ENCODE measurements at regions not wholly inside any gene's neighbourhood (a gene's known extent, or its start where the extent isn't known, plus 50 kb on each side); places are given as distances from the start of the nearest gene placed in this dataset.
"Not testable (repeated sequence)": the region's sequence is repeated elsewhere in the genome, so short reads cannot be mapped to it uniquely, and the experiment has no call there.

- ATAC-seq (no peak), DNase-seq (no peak)
- Mint-ChIP-seq H3K4me3 (no peak overlapping the region), H3K36me3 (ENCODE audit: low read depth) (no peaks in the 10 kb centered on the region), H3K4me1 (no peaks in the 10 kb centered on the region), H3K27me3 (peaks cover 10% of the 10 kb centered on the region), H3K27ac (no peak overlapping the region)
- no peaks in the 10 kb centered on the region for H3K9me3 ChIP-seq (ENCODE audit: control insufficient read depth, low read length, poor library complexity, severe bottlenecking)
Observed at GRCh38 chr10:120788771-120789170, 62.4 kb upstream of the WDR11 start.

GRCh38 chr10:120789303-120790203 lies 61.6 kb upstream of the WDR11 start:
- H3K27ac Mint-ChIP-seq: no peak overlapping the region
- H3K36me3 Mint-ChIP-seq (ENCODE audit: low read depth): no peaks in the 10 kb centered on the region
- DNase-seq (no peak), ATAC-seq (no peak)
- peaks cover 15% of the 10 kb centered on the region for H3K27me3 Mint-ChIP-seq
- no peaks in the 10 kb centered on the region for H3K9me3 ChIP-seq (ENCODE audit: control insufficient read depth, low read length, poor library complexity, severe bottlenecking)
- H3K4me3 Mint-ChIP-seq: no peak overlapping the region
- no peaks in the 10 kb centered on the region for H3K4me1 Mint-ChIP-seq

GRCh38 chr10:120791316-120791715 lies 59.8 kb upstream of the WDR11 start:
- Mint-ChIP-seq H3K27me3 (peaks cover 20% of the 10 kb centered on the region), H3K4me1 (no peaks in the 10 kb centered on the region), H3K27ac (no peak overlapping the region), H3K36me3 (ENCODE audit: low read depth) (no peaks in the 10 kb centered on the region), H3K4me3 (no peak overlapping the region)
- DNase-seq: no peak
- ATAC-seq: no peak
- H3K9me3 ChIP-seq (ENCODE audit: control insufficient read depth, low read length, poor library complexity, severe bottlenecking): no peaks in the 10 kb centered on the region

- H3K36me3 Mint-ChIP-seq (ENCODE audit: low read depth): no peaks in the 10 kb centered on the region
- no peaks in the 10 kb centered on the region for H3K9me3 ChIP-seq (ENCODE audit: control insufficient read depth, low read length, poor library complexity, severe bottlenecking)
- no peaks in the 10 kb centered on the region for H3K4me1 Mint-ChIP-seq
- no peak for DNase-seq
- H3K4me3 Mint-ChIP-seq: no peak overlapping the region
- ATAC-seq: no peak
- no peak overlapping the region for H3K27ac Mint-ChIP-seq
- H3K27me3 Mint-ChIP-seq: peaks cover 20% of the 10 kb centered on the region
Observed at GRCh38 chr10:120793088-120793487, 58.1 kb upstream of the WDR11 start.

- DNase-seq: no peak
- H3K4me3 Mint-ChIP-seq: no peak overlapping the region
- no peak overlapping the region for H3K27ac Mint-ChIP-seq
- H3K4me1 Mint-ChIP-seq: no peaks in the 10 kb centered on the region
- no peaks in the 10 kb centered on the region for H3K36me3 Mint-ChIP-seq (ENCODE audit: low read depth)
- peaks cover 20% of the 10 kb centered on the region for H3K27me3 Mint-ChIP-seq
- no peak for ATAC-seq
- H3K9me3 ChIP-seq (ENCODE audit: control insufficient read depth, low read length, poor library complexity, severe bottlenecking): no peaks in the 10 kb centered on the region
Observed at GRCh38 chr10:120794390-120794789, 56.8 kb upstream of the WDR11 start.

- not testable (repeated sequence) for DNase-seq; ATAC-seq; H3K9me3 ChIP-seq (ENCODE audit: control insufficient read depth, low read length, poor library complexity, severe bottlenecking); H3K4me3 Mint-ChIP-seq; H3K4me1 Mint-ChIP-seq; H3K27ac Mint-ChIP-seq; H3K36me3 Mint-ChIP-seq (ENCODE audit: low read depth)
- peaks cover 32% of the 10 kb centered on the region for H3K27me3 Mint-ChIP-seq
Observed at GRCh38 chr10:120798276-120798675, 52.9 kb upstream of the WDR11 start.

GRCh38 chr10:120799849-120800248 lies 51.3 kb upstream of the WDR11 start:
- Mint-ChIP-seq H3K27me3 (peaks cover 25% of the 10 kb centered on the region), H3K27ac (no peak overlapping the region), H3K4me1 (no peaks in the 10 kb centered on the region), H3K36me3 (ENCODE audit: low read depth) (no peaks in the 10 kb centered on the region), H3K4me3 (no peak overlapping the region)
- DNase-seq (no peak), ATAC-seq (no peak)
- H3K9me3 ChIP-seq (ENCODE audit: control insufficient read depth, low read length, poor library complexity, severe bottlenecking): no peaks in the 10 kb centered on the region

- no peak for ATAC-seq
- H3K27me3 Mint-ChIP-seq: peaks cover 23% of the 10 kb centered on the region
- H3K4me3 Mint-ChIP-seq: no peak overlapping the region
- H3K9me3 ChIP-seq (ENCODE audit: control insufficient read depth, low read length, poor library complexity, severe bottlenecking): no peaks in the 10 kb centered on the region
- no peaks in the 10 kb centered on the region for H3K4me1 Mint-ChIP-seq
- H3K27ac Mint-ChIP-seq: no peak overlapping the region
- DNase-seq: no peak
- H3K36me3 Mint-ChIP-seq (ENCODE audit: low read depth): no peaks in the 10 kb centered on the region
Observed at GRCh38 chr10:120800528-120801323, 50.4 kb upstream of the WDR11 start.
